ENCODE measurements at regions not wholly inside any gene's neighbourhood (a gene's known extent, or its start where the extent isn't known, plus 50 kb on each side); places are given as distances from the start of the nearest gene placed in this dataset.

GRCh38 chr2:14552286-14552685 lies 80.2 kb upstream of the LRATD1 start:
- no peaks in the 10 kb centered on the region for H3K36me3 ChIP-seq (ENCODE audit: control insufficient read depth, insufficient read depth, low read length)
- H3K27me3 ChIP-seq (ENCODE audit: control insufficient read depth, insufficient read depth, low read length): no peaks in the 10 kb centered on the region
- no peak overlapping the region for H3K9ac ChIP-seq (ENCODE audit: insufficient read depth, low read length)
- no peak for DNase-seq (ENCODE audit: low read depth in 2 of 2)
- H3K4me3 ChIP-seq (replicated peaks in 1 of 4; ENCODE audit: control extremely low read depth in 1 of 4, insufficient read depth in 1 of 4, low read depth in 3 of 4, low read length in 4 of 4): no peak overlapping the region
- no peak overlapping the region for H3K27ac ChIP-seq (ENCODE audit: insufficient read depth, low read length)
- no peak overlapping the region for H2AFZ ChIP-seq (ENCODE audit: low read length)
- no peaks in the 10 kb centered on the region for H3K4me1 ChIP-seq (ENCODE audit: control insufficient read depth, extremely low read depth, insufficient read depth, low read length)
- H3K79me2 ChIP-seq (ENCODE audit: control insufficient read depth, insufficient read depth, low read length): no peaks in the 10 kb centered on the region
- no peaks in the 10 kb centered on the region for H4K20me1 ChIP-seq (ENCODE audit: control insufficient read depth, extremely low read depth, insufficient read depth, low read length)
- TF ChIP-seq, protein P1, sequence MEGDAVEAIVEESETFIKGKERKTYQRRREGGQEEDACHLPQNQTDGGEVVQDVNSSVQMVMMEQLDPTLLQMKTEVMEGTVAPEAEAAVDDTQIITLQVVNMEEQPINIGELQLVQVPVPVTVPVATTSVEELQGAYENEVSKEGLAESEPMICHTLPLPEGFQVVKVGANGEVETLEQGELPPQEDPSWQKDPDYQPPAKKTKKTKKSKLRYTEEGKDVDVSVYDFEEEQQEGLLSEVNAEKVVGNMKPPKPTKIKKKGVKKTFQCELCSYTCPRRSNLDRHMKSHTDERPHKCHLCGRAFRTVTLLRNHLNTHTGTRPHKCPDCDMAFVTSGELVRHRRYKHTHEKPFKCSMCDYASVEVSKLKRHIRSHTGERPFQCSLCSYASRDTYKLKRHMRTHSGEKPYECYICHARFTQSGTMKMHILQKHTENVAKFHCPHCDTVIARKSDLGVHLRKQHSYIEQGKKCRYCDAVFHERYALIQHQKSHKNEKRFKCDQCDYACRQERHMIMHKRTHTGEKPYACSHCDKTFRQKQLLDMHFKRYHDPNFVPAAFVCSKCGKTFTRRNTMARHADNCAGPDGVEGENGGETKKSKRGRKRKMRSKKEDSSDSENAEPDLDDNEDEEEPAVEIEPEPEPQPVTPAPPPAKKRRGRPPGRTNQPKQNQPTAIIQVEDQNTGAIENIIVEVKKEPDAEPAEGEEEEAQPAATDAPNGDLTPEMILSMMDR (conservative IDR thresholded peaks at IDR 0.05 in 1 of 2, IDR thresholded peaks at IDR 0.05 in 1 of 2; ENCODE audit: low read depth in 1 of 2, low read length in 2 of 2): no peak
- no peak overlapping the region for H3K4me2 ChIP-seq (ENCODE audit: extremely low read depth, insufficient read depth, low read length)
- no peaks in the 10 kb centered on the region for H3K9me3 ChIP-seq (ENCODE audit: control insufficient read depth, insufficient read depth, low read depth, low read length)

- no peak for DNase-seq (ENCODE audit: low read depth in 2 of 2)
- no peaks in the 10 kb centered on the region for H3K36me3 ChIP-seq (ENCODE audit: control insufficient read depth, insufficient read depth, low read length)
- no peak overlapping the region for H3K4me2 ChIP-seq (ENCODE audit: extremely low read depth, insufficient read depth, low read length)
- H3K27ac ChIP-seq (ENCODE audit: insufficient read depth, low read length): no peak overlapping the region
- H3K4me3 ChIP-seq (replicated peaks in 1 of 4; ENCODE audit: control extremely low read depth in 1 of 4, insufficient read depth in 1 of 4, low read depth in 3 of 4, low read length in 4 of 4): no peak overlapping the region
- H3K4me1 ChIP-seq (ENCODE audit: control insufficient read depth, extremely low read depth, insufficient read depth, low read length): no peaks in the 10 kb centered on the region
- no peak overlapping the region for H2AFZ ChIP-seq (ENCODE audit: low read length)
- H3K27me3 ChIP-seq (ENCODE audit: control insufficient read depth, insufficient read depth, low read length): no peaks in the 10 kb centered on the region
- no peak for TF ChIP-seq EZH2 (IDR thresholded peaks at IDR 0.05; ENCODE audit: low read length, missing control alignments)
- TF ChIP-seq, protein P1 (conservative IDR thresholded peaks at IDR 0.05 in 1 of 2, IDR thresholded peaks at IDR 0.05 in 1 of 2; ENCODE audit: low read depth in 1 of 2, low read length in 2 of 2): no peak
- no peaks in the 10 kb centered on the region for H4K20me1 ChIP-seq (ENCODE audit: control insufficient read depth, extremely low read depth, insufficient read depth, low read length)
- no peaks in the 10 kb centered on the region for H3K79me2 ChIP-seq (ENCODE audit: control insufficient read depth, insufficient read depth, low read length)
- H3K9me3 ChIP-seq (ENCODE audit: control insufficient read depth, insufficient read depth, low read depth, low read length): no peaks in the 10 kb centered on the region
- no peak overlapping the region for H3K9ac ChIP-seq (ENCODE audit: insufficient read depth, low read length)
These were observed 79.7 kb upstream of the LRATD1 start for GRCh38 chr2:14552818-14553217.

DNA sequence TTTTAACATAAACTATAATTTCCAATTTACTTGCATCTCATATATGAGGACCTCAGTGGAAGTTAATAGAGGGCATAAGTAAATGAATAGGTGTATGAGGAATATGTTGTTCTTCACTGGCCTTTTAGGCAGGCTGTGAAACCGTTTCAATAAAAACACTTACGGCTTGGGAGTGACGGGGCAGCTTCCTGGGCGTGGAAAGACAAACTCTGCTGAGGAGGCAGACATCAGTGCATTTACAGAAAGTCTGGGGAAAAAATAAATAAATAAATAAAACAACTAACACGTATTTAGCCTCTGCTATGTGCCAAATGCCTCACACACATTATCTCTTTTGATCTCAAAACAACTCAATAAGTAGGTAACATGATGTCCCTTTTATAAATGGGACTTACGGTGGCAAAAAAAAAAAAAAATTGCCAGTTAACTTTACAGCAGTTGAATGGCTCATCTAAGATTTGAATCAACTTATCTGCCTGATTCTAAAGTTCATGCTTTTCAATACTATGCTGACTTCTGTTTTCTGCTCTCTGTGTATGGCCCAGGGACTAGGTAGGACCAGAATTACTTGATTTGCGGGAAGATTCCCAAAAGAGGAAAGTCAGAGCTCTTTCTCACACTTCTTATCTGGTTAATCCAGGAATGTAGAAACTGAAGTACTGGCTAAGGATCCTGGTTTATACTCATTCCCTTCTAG lies 77.5 kb upstream of the LRATD1 start:
- no peak overlapping the region for H2AFZ ChIP-seq (ENCODE audit: low read length)
- TF ChIP-seq EZH2 (IDR thresholded peaks at IDR 0.05; ENCODE audit: low read length, missing control alignments): no peak
- TF ChIP-seq, protein P1 (conservative IDR thresholded peaks at IDR 0.05 in 1 of 2, IDR thresholded peaks at IDR 0.05 in 1 of 2; ENCODE audit: low read depth in 1 of 2, low read length in 2 of 2): no peak
- H4K20me1 ChIP-seq (ENCODE audit: control insufficient read depth, extremely low read depth, insufficient read depth, low read length): no peaks in the 10 kb centered on the region
- H3K79me2 ChIP-seq (ENCODE audit: control insufficient read depth, insufficient read depth, low read length): no peaks in the 10 kb centered on the region
- no peak overlapping the region for H3K27ac ChIP-seq (ENCODE audit: insufficient read depth, low read length)
- H3K27me3 ChIP-seq (ENCODE audit: control insufficient read depth, insufficient read depth, low read length): no peaks in the 10 kb centered on the region
- no peaks in the 10 kb centered on the region for H3K4me1 ChIP-seq (ENCODE audit: control insufficient read depth, extremely low read depth, insufficient read depth, low read length)
- H3K36me3 ChIP-seq (ENCODE audit: control insufficient read depth, insufficient read depth, low read length): no peaks in the 10 kb centered on the region
- H3K4me2 ChIP-seq (ENCODE audit: extremely low read depth, insufficient read depth, low read length): no peak overlapping the region
- DNase-seq (ENCODE audit: low read depth in 2 of 2): no peak
- H3K9me3 ChIP-seq (ENCODE audit: control insufficient read depth, insufficient read depth, low read depth, low read length): no peaks in the 10 kb centered on the region
- no peak overlapping the region for H3K9ac ChIP-seq (ENCODE audit: insufficient read depth, low read length)
- no peak overlapping the region for H3K4me3 ChIP-seq (replicated peaks in 1 of 4; ENCODE audit: control extremely low read depth in 1 of 4, insufficient read depth in 1 of 4, low read depth in 3 of 4, low read length in 4 of 4)
